ENCODE measurements at regions not wholly inside any gene's neighbourhood (a gene's known extent, or its start where the extent isn't known, plus 50 kb on each side); places are given as distances from the start of the nearest gene placed in this dataset.

GRCh38 chr13:65088906-65089305, 2141.2 kb downstream of the PCDH9 start:
- TF ChIP-seq, protein P1, sequence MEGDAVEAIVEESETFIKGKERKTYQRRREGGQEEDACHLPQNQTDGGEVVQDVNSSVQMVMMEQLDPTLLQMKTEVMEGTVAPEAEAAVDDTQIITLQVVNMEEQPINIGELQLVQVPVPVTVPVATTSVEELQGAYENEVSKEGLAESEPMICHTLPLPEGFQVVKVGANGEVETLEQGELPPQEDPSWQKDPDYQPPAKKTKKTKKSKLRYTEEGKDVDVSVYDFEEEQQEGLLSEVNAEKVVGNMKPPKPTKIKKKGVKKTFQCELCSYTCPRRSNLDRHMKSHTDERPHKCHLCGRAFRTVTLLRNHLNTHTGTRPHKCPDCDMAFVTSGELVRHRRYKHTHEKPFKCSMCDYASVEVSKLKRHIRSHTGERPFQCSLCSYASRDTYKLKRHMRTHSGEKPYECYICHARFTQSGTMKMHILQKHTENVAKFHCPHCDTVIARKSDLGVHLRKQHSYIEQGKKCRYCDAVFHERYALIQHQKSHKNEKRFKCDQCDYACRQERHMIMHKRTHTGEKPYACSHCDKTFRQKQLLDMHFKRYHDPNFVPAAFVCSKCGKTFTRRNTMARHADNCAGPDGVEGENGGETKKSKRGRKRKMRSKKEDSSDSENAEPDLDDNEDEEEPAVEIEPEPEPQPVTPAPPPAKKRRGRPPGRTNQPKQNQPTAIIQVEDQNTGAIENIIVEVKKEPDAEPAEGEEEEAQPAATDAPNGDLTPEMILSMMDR (IDR thresholded peaks at IDR 0.05; ENCODE audit: low read depth, low read length) = no peak
- H3K4me3 ChIP-seq (ENCODE audit: low read depth, low read length) = no peak overlapping the region
- no peak overlapping the region for H3K27ac ChIP-seq
- H3K27me3 ChIP-seq (ENCODE audit: insufficient read depth, low read depth, severe bottlenecking) = no peaks in the 10 kb centered on the region
- H3K36me3 ChIP-seq = no peaks in the 10 kb centered on the region
- no peak for DNase-seq
- no peaks in the 10 kb centered on the region for H3K9me3 ChIP-seq (ENCODE audit: severe bottlenecking)

DNA sequence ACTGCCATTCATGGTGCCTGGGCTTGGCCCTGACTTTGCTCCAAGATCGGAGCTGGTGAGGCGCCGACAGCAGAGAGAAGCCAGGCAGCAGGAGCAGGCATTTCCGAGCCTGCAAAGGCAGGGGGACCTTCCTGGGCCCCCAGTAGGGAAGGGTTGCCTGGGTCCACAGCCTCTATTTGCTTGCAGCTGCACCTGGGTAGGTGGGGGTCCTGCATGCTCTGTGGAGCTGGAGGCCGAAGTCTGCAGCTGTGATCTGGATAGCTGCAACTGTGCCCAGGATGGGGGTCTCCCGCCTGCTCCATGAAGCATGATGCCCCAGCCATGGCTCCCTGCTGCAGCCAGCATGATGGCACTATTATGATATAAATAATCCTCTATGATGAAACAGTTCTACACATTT, 2144.2 kb downstream of the PCDH9 start:
- no peaks in the 10 kb centered on the region for H3K36me3 ChIP-seq
- no peak overlapping the region for H3K4me3 ChIP-seq (ENCODE audit: low read depth, low read length)
- TF ChIP-seq, protein P1 (IDR thresholded peaks at IDR 0.05; ENCODE audit: low read depth, low read length) = no peak
- no peaks in the 10 kb centered on the region for H3K9me3 ChIP-seq (ENCODE audit: severe bottlenecking)
- H3K27me3 ChIP-seq (ENCODE audit: insufficient read depth, low read depth, severe bottlenecking) = no peaks in the 10 kb centered on the region
- no peak overlapping the region for H3K27ac ChIP-seq
- DNase-seq = no peak

GRCh38 chr13:65074248-65074647, 2155.9 kb downstream of the PCDH9 start:
- no peaks in the 10 kb centered on the region for H3K36me3 ChIP-seq
- TF ChIP-seq, protein P1 (IDR thresholded peaks at IDR 0.05; ENCODE audit: low read depth, low read length) = no peak
- DNase-seq = no peak
- no peak overlapping the region for H3K27ac ChIP-seq
- H3K4me3 ChIP-seq (ENCODE audit: low read depth, low read length) = no peak overlapping the region
- H3K9me3 ChIP-seq (ENCODE audit: severe bottlenecking) = no peaks in the 10 kb centered on the region
- no peaks in the 10 kb centered on the region for H3K27me3 ChIP-seq (ENCODE audit: insufficient read depth, low read depth, severe bottlenecking)

GRCh38 chr13:65064967-65065366, 2165.2 kb downstream of the PCDH9 start:
- TF ChIP-seq, protein P1 (IDR thresholded peaks at IDR 0.05; ENCODE audit: low read depth, low read length) = no peak
- Histone ChIP-seq H3K36me3 (no peaks in the 10 kb centered on the region), H3K27me3 (ENCODE audit: insufficient read depth, low read depth, severe bottlenecking) (no peaks in the 10 kb centered on the region), H3K4me3 (ENCODE audit: low read depth, low read length) (no peak overlapping the region), H3K27ac (no peak overlapping the region), H3K9me3 (ENCODE audit: severe bottlenecking) (no peaks in the 10 kb centered on the region)
- no peak for DNase-seq

- Histone ChIP-seq H3K9me3 (ENCODE audit: severe bottlenecking) (no peaks in the 10 kb centered on the region), H3K36me3 (no peaks in the 10 kb centered on the region), H3K4me3 (ENCODE audit: low read depth, low read length) (no peak overlapping the region), H3K27me3 (ENCODE audit: insufficient read depth, low read depth, severe bottlenecking) (no peaks in the 10 kb centered on the region), H3K27ac (no peak overlapping the region)
- TF ChIP-seq, protein P1 (IDR thresholded peaks at IDR 0.05; ENCODE audit: low read depth, low read length) = no peak
- DNase-seq = no peak
Observed at GRCh38 chr13:65063753-65064152, 2166.4 kb downstream of the PCDH9 start.

DNA sequence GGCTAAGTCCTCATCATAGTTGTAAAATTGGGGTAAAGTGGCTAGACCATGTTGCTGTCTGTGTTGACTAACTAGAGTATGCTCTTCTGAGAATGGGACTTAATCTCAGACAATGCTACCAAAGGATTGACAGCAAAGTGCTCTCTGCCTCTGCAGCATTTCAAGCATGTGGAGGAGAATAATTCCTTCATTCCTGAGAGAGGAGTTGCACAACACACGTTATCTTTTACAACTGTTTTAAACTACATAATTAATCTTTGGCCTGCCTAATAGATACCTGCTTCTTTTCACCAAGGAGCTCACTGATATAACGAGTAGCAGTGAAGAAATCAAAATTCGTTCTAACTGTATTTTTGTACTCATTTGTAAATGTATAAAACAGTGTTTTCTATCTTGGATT, 2172.2 kb downstream of the PCDH9 start:
- Histone ChIP-seq H3K4me3 (ENCODE audit: low read depth, low read length) (no peak overlapping the region), H3K27ac (no peak overlapping the region), H3K36me3 (no peaks in the 10 kb centered on the region), H3K27me3 (ENCODE audit: insufficient read depth, low read depth, severe bottlenecking) (no peaks in the 10 kb centered on the region), H3K9me3 (ENCODE audit: severe bottlenecking) (no peaks in the 10 kb centered on the region)
- TF ChIP-seq, protein P1 (IDR thresholded peaks at IDR 0.05; ENCODE audit: low read depth, low read length) = no peak
- DNase-seq = no peak
